ENCODE measurements at regions not wholly inside any gene's neighbourhood (a gene's known extent, or its start where the extent isn't known, plus 50 kb on each side); places are given as distances from the start of the nearest gene placed in this dataset.

- Mint-ChIP-seq H3K4me3 (no peak overlapping the region), H3K9me3 (no peaks in the 10 kb centered on the region), H3K36me3 (no peaks in the 10 kb centered on the region), H3K4me1 (no peaks in the 10 kb centered on the region), H3K27me3 (no peaks in the 10 kb centered on the region), H3K27ac (no peak overlapping the region)
- CTCF ChIA-PET: no interaction called here
- DNase-seq: no peak
Observed at GRCh38 chr4:106418444-106418843, 49.9 kb upstream of the GIMD1 start.

Measured in activated naive CD4-positive, alpha-beta T cell treated with anti-CD3 and anti-CD28 coated beads, Interleukin-2, amount 10 ng/mL, durations not matched to agents 7 days and 5 days (primary cell).